ENCODE measurements at regions not wholly inside any gene's neighbourhood (a gene's known extent, or its start where the extent isn't known, plus 50 kb on each side); places are given as distances from the start of the nearest gene placed in this dataset.
"Not testable (repeated sequence)": the region's sequence is repeated elsewhere in the genome, so short reads cannot be mapped to it uniquely, and the experiment has no call there.

GRCh38 chr1:106406114-106406513, 650.4 kb upstream of the PRMT6 start:
- Histone ChIP-seq H3K4ac (ENCODE audit: low read depth, low read length) (no peak overlapping the region), H3K27ac (ENCODE audit: insufficient read length, low read depth, low read length) (no peak overlapping the region), H3K9ac (ENCODE audit: extremely low read depth, insufficient read length, low read length) (no peak overlapping the region), H3K4me2 (ENCODE audit: insufficient read depth, insufficient read length, low read length) (no peak overlapping the region), H3K14ac (ENCODE audit: insufficient read depth, low read length) (no peak overlapping the region), H3K23me2 (ENCODE audit: insufficient read length, low read depth, low read length, poor library complexity, severe bottlenecking) (no peaks in the 10 kb centered on the region), H2BK5ac (ENCODE audit: insufficient read length, low read length) (no peak overlapping the region), H2AK5ac (ENCODE audit: insufficient read length, low read length) (no peak overlapping the region), H3K23ac (ENCODE audit: insufficient read length, low read depth, low read length) (no peak overlapping the region), H3K79me1 (ENCODE audit: insufficient read depth, low read depth, low read length, poor library complexity, severe bottlenecking) (no peaks in the 10 kb centered on the region), H3K27me3 (ENCODE audit: insufficient read depth, low read length) (no peaks in the 10 kb centered on the region), H4K8ac (replicated peaks; ENCODE audit: insufficient read length, low read depth, low read length) (no peak overlapping the region), H3K4me1 (ENCODE audit: insufficient read depth, low read length) (no peaks in the 10 kb centered on the region), H2BK12ac (ENCODE audit: insufficient read length, low read depth, low read length) (no peak overlapping the region), H2BK120ac (ENCODE audit: low read depth, low read length, poor library complexity, severe bottlenecking) (no peak overlapping the region), H3K79me2 (ENCODE audit: insufficient read depth, low read length) (no peaks in the 10 kb centered on the region), H4K91ac (ENCODE audit: insufficient read length, low read depth, low read length) (no peak overlapping the region), H3K9me3 (ENCODE audit: control insufficient read depth, low read depth, low read length) (no peaks in the 10 kb centered on the region), H4K5ac (ENCODE audit: insufficient read length, low read depth, low read length) (no peak overlapping the region), H3K56ac (ENCODE audit: insufficient read length, low read depth, low read length) (no peak overlapping the region), H2BK20ac (ENCODE audit: low read depth, low read length, poor library complexity, severe bottlenecking) (no peak overlapping the region), H4K20me1 (ENCODE audit: control insufficient read depth, insufficient read depth, insufficient read length) (no peaks in the 10 kb centered on the region), H2BK15ac (ENCODE audit: low read depth, low read length) (no peak overlapping the region), H3K18ac (ENCODE audit: insufficient read length, low read depth, low read length) (no peak overlapping the region), H2AFZ (ENCODE audit: low read length) (no peak overlapping the region), H3T11ph (ENCODE audit: low read length) (no peak overlapping the region)
- no CpG with 5 or more reads among the region's 1 CpG for WGBS (ENCODE audit: extremely low coverage, insufficient read length, low lambda C conversion rate)
- no peaks in the 10 kb centered on the region for H3K4me1 Mint-ChIP-seq
- H3K36me3 Mint-ChIP-seq (ENCODE audit: insufficient read depth in 1 of 3, low read depth in 3 of 3): no peaks in the 10 kb centered on the region; a peak in 1 of 7 replicates
- no peaks in the 10 kb centered on the region for H3K27me3 Mint-ChIP-seq (ENCODE audit: low read depth)
- no peaks in the 10 kb centered on the region for H3K9me3 Mint-ChIP-seq
- no peak for TF ChIP-seq CTCF (conservative IDR thresholded peaks at IDR 0.05)
- no peak overlapping the region for H3K4me3 Mint-ChIP-seq
- no peak for DNase-seq
- H3K27ac Mint-ChIP-seq: no peak overlapping the region

- not testable (repeated sequence) for H3K27me3 Mint-ChIP-seq (ENCODE audit: low read depth); DNase-seq; H2AK5ac ChIP-seq (ENCODE audit: insufficient read length, low read length); H3K4me2 ChIP-seq (ENCODE audit: insufficient read depth, insufficient read length, low read length); H3T11ph ChIP-seq (ENCODE audit: low read length); H3K27ac Mint-ChIP-seq; H2BK20ac ChIP-seq (ENCODE audit: low read depth, low read length, poor library complexity, severe bottlenecking); H2BK12ac ChIP-seq (ENCODE audit: insufficient read length, low read depth, low read length); H4K8ac ChIP-seq (replicated peaks; ENCODE audit: insufficient read length, low read depth, low read length); H2AFZ ChIP-seq (ENCODE audit: low read length); H3K4me1 ChIP-seq (ENCODE audit: insufficient read depth, low read length); H3K14ac ChIP-seq (ENCODE audit: insufficient read depth, low read length); H4K5ac ChIP-seq (ENCODE audit: insufficient read length, low read depth, low read length); H3K23ac ChIP-seq (ENCODE audit: insufficient read length, low read depth, low read length); H3K27me3 ChIP-seq (ENCODE audit: insufficient read depth, low read length); H3K79me2 ChIP-seq (ENCODE audit: insufficient read depth, low read length); H3K4me3 Mint-ChIP-seq; H4K20me1 ChIP-seq (ENCODE audit: control insufficient read depth, insufficient read depth, insufficient read length); H2BK120ac ChIP-seq (ENCODE audit: low read depth, low read length, poor library complexity, severe bottlenecking); H3K18ac ChIP-seq (ENCODE audit: insufficient read length, low read depth, low read length); H3K4me1 Mint-ChIP-seq; H2BK15ac ChIP-seq (ENCODE audit: low read depth, low read length); H3K36me3 Mint-ChIP-seq (ENCODE audit: insufficient read depth in 1 of 3, low read depth in 3 of 3); H3K9me3 ChIP-seq (ENCODE audit: control insufficient read depth, low read depth, low read length); H3K9ac ChIP-seq (ENCODE audit: extremely low read depth, insufficient read length, low read length); H3K56ac ChIP-seq (ENCODE audit: insufficient read length, low read depth, low read length); H3K79me1 ChIP-seq (ENCODE audit: insufficient read depth, low read depth, low read length, poor library complexity, severe bottlenecking); H3K4ac ChIP-seq (ENCODE audit: low read depth, low read length); H4K91ac ChIP-seq (ENCODE audit: insufficient read length, low read depth, low read length); H3K9me3 Mint-ChIP-seq; H3K27ac ChIP-seq (ENCODE audit: insufficient read length, low read depth, low read length); H3K23me2 ChIP-seq (ENCODE audit: insufficient read length, low read depth, low read length, poor library complexity, severe bottlenecking); H2BK5ac ChIP-seq (ENCODE audit: insufficient read length, low read length)
- no CpG with 5 or more reads among the region's 18 CpGs for WGBS (ENCODE audit: extremely low coverage, insufficient read length, low lambda C conversion rate)
These were observed 644.2 kb upstream of the PRMT6 start for GRCh38 chr1:106412321-106412720.

All from H9 (cell line).